Transverse colon (tissue), 4 donors: ENCODE measurements at regions not wholly inside any gene's neighbourhood (a gene's known extent, or its start where the extent isn't known, plus 50 kb on each side); places are given as distances from the start of the nearest gene placed in this dataset.

Experiments used
- POLR2AphosphoS5 ChIP-seq, 3 donors: sonication (generic); formaldehyde crosslinking; IDR thresholded peaks; one replicate each; pipeline ENCODE4 v1.6.1; 2016; ENCODE audit warnings: antibody characterized with exemption in 3 of 3
- TF ChIP-seq, protein P1 (sequence below), 5 experiments: fragments of 200-600 bp in 3 of 5; fragments of 450-650 bp in 2 of 5; sonication (generic) in 3 of 5; IDR thresholded peaks; 1 replicate in 2 of 5; 2 replicates in 3 of 5; pipeline ENCODE4 v1.5.1; 2016 to 2017; ENCODE audit warnings: antibody characterized with exemption in 5 of 5, inconsistent platforms in 3 of 5, mild to moderate bottlenecking in 2 of 5, moderate library complexity in 1 of 5

DNA sequence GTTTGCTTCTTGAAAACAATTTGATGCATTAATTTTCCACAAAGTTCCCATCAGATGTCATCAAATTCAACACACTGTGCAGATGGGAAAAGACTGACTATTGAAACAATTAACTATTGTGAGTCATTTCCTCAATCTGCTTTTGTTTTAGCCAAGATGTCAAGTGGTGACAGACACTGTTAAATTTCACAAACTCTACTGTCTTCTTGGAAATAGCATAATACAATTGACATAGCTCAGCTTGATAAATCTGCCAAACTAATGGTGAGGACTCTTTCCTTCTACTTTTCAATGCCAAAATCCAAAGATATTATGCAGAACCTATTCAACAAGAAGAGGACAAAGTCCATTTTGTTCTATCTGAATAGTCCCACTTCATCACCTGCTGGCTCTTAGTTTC, 242.3 kb downstream of the CAAP1 start:
- no peak for TF ChIP-seq POLR2AphosphoS5 (IDR thresholded peaks at IDR 0.05)
- TF ChIP-seq, protein P1, sequence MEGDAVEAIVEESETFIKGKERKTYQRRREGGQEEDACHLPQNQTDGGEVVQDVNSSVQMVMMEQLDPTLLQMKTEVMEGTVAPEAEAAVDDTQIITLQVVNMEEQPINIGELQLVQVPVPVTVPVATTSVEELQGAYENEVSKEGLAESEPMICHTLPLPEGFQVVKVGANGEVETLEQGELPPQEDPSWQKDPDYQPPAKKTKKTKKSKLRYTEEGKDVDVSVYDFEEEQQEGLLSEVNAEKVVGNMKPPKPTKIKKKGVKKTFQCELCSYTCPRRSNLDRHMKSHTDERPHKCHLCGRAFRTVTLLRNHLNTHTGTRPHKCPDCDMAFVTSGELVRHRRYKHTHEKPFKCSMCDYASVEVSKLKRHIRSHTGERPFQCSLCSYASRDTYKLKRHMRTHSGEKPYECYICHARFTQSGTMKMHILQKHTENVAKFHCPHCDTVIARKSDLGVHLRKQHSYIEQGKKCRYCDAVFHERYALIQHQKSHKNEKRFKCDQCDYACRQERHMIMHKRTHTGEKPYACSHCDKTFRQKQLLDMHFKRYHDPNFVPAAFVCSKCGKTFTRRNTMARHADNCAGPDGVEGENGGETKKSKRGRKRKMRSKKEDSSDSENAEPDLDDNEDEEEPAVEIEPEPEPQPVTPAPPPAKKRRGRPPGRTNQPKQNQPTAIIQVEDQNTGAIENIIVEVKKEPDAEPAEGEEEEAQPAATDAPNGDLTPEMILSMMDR (IDR thresholded peaks at IDR 0.05), result no peak
